GM21723 (cell line): ENCODE measurements at regions not wholly inside any gene's neighbourhood (a gene's known extent, or its start where the extent isn't known, plus 50 kb on each side); places are given as distances from the start of the nearest gene placed in this dataset.

Experiments
- ATAC-seq: cut with Tn5 transposase; IDR thresholded peaks from one replicate; pipeline ENCODE4 v1.9.1; 2021; ENCODE audit warnings: mild to moderate bottlenecking, moderate library complexity; ENCODE audit not compliant: unreplicated experiment

DNA sequence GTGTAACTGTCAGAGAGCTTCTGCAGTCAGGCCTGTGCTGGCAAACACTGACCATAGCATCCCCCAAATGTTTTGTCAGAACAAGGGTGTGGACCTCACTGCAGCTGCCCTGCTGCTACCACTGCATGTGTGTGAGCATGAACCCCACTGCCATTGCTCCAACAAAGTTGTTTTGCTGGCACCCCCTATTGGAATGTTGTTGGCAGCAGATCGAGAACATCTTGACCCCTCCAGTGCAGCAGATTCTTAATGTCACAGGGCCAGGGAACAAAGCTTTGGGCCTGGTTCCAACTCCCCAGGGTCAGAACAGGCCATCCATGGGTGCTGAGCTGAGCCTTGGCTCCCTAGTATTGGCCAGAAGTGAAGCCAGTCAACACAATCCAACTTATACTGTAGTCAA lies 1537.4 kb downstream of the NCAM2 start:
- ATAC-seq, result no peak

- no peak for ATAC-seq
Observed at GRCh38 chr21:22536509-22536908, 1538.3 kb downstream of the NCAM2 start.

DNA sequence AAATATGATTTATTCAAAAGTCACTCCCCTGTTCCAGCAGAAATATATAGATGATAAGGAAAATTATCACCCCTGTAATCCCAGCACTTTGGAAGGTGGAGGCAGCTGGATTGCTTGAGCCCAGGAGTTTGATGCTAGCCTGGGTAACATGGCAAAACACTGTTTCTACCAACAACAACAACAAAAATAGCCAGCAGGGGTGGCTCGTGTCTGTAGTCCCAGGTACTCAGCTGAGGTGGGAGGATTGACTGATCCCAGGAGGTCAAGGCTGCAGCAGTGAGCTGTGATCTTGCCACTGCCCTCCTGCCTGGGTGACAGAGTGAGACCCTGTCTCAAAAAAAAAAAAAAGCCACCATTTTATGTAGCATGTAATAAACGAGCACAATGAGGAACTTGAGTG lies 1546.5 kb downstream of the NCAM2 start:
- no peak for ATAC-seq

GRCh38 chr21:22552390-22552789 lies 1554.2 kb downstream of the NCAM2 start:
- no peak for ATAC-seq

- ATAC-seq, result no peak
Observed at GRCh38 chr21:22554690-22555316, 1556.6 kb downstream of the NCAM2 start.

DNA sequence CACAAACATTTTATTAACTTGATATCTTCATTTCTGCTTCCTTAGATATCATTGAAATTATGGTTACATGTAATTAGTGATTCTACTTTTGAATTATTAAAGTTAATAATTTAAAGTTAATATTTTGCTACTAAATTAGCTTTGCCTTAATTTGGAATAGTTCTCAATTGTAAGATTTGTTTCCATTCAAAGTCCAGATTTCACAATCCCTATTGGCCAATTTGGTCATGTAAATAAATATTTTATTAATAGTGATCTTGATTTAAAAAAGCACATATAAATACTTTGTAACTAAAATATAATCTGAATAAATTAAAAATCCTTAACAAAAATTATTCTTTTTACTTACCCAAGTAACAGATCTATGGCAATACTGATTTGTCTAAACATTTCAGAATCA lies 1558.6 kb downstream of the NCAM2 start:
- ATAC-seq, result no peak

DNA sequence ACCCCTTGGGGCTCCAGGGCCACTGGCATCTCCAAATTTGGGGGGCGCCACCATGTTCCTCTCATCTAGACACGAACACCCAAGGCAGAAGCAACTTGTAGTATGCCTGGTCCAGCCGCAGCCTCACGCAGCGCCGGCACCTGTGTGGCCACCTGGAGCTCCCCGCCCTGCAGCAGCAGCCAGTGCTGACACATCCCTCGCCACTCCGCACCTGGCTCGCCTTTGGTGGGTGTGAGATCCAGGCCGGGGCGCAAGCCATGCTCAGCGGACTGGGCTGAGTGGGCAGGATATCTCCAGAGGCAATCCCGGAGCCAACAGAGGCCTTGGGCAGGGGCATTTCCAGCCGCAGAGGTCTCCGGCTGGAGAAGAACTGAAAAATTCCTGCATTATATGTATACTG lies 1563.7 kb downstream of the NCAM2 start:
- no peak for ATAC-seq

DNA sequence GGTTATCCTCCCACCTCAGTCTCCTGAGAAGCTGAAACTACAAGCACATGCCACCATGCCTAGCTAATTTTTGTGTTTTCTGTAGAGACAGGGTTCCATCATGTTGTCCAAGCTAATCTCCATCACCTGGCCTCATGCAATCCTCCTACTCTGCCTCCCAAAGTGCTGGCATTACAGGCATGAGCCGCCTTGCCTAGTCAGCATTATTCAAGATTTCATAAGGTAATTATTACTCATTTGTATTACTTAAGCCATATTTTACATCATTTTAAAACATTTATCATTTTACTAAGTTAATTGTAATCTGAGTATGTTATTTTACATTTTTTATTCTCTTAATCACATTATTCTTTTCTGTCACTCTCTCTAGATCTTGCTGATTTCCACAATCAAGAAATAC lies 1575.6 kb downstream of the NCAM2 start:
- no peak for ATAC-seq

- no peak for ATAC-seq
Observed at GRCh38 chr21:22575165-22575584, 1577.0 kb downstream of the NCAM2 start.

DNA sequence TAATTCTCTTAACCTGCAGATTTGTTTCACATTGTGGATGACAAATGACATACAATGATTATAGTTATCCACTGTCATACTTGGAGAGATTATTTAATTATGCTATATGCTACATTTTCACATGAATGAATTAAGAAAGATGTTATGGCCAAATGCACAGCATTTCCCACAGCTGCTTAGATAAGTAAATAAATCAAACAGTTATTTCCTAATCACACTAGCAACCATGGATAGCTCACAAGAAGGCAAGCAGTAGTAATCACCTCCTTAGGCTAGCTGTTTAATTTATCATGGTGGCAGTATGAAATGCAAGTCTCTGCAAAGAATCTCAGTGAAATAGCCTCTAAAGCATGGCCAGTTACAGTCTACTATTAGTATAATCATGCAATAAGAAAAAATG lies 1581.5 kb downstream of the NCAM2 start:
- ATAC-seq, result no peak

GRCh38 chr21:22582026-22582425 lies 1583.8 kb downstream of the NCAM2 start:
- no peak for ATAC-seq

- ATAC-seq, result no peak
Observed at GRCh38 chr21:22584308-22584707, 1586.1 kb downstream of the NCAM2 start.

- no peak for ATAC-seq
Observed at GRCh38 chr21:22585558-22585957, 1587.3 kb downstream of the NCAM2 start.

- no peak for ATAC-seq
Observed at GRCh38 chr21:22597660-22598255, 1599.5 kb downstream of the NCAM2 start.

GRCh38 chr21:22609802-22610201 lies 1611.6 kb downstream of the NCAM2 start:
- ATAC-seq, result no peak

- no peak for ATAC-seq
Observed at GRCh38 chr21:22627911-22628310, 1629.7 kb downstream of the NCAM2 start.

GRCh38 chr21:22630953-22631465 lies 1632.8 kb downstream of the NCAM2 start:
- no peak for ATAC-seq

DNA sequence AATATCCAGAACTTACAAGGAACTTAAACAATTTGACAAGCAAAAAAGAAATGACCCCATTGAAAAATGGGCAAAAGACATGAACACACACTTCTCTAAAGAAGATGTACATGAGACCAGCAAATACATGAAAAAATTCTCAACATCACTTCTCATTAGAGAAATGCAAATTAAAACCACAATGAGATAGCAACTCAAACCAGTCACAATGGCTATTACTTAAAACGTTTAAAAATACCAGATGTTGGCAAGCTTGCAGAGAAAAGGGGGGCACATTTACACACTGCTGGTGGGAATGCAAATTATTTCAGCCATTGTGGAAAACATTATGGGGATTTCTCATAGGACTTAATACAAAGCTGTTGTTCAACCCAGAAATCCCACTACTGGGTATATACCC lies 1634.0 kb downstream of the NCAM2 start:
- ATAC-seq, result no peak

- ATAC-seq, result no peak
Observed at GRCh38 chr21:22649246-22649645, 1651.0 kb downstream of the NCAM2 start.

- ATAC-seq, result no peak
Observed at GRCh38 chr21:22650226-22650625, 1652.0 kb downstream of the NCAM2 start.

DNA sequence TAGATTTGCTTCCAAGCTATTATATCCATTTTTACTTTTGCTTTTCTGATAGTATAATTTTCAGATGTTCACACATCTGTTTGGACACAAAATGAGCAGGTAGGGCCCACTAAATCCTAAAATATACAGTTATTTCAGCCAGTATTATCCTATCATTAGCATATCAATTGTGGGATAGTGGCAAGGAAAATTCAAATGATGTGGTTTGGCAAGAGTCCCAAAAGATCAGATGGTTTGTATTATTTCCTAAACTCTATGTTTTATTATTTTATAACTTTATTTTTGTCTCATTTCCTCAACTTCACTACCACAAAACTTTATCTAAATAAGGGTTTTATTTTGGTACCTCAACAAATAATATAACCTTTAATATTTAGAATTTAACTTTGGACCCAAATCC lies 1659.6 kb downstream of the NCAM2 start:
- no peak for ATAC-seq

DNA sequence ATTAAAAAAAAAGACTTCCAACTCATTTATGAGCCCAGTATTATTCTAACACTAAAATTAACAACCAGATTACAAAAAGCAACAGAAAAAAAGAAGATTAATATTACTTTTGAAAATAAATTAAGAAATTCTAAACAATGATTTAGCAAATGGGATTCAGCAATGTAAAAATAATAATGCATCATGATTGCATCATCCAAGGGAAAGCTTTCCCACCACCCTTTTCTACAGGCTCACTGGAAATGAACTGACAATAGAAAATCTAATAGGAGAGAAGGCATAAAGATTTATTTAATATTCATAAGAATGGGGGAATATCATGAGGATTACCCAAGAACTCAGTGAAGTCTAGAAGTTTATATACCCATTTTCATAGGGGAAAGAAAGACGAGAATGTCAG lies 1671.9 kb downstream of the NCAM2 start:
- ATAC-seq, result no peak

GRCh38 chr21:22679207-22679606 lies 1681.0 kb downstream of the NCAM2 start:
- ATAC-seq, result no peak
